PC-3 (cell line): ENCODE measurements at regions not wholly inside any gene's neighbourhood (a gene's known extent, or its start where the extent isn't known, plus 50 kb on each side); places are given as distances from the start of the nearest gene placed in this dataset.

Source experiments
- ATAC-seq: fragments of 200-7000 bp; cut with Tn5 transposase; 2 replicates; pipeline ENCODE4 v1.9.1; 2020; ENCODE audit warnings: mild to moderate bottlenecking, moderate library complexity
- BruUV-seq: library from RNA; stranded (reverse); fragments of 400-500 nt; replicated peaks from 2 replicates; lab custom pipeline; 2021; lab: Mats Ljungman, UMichigan
- CTCF ChIA-PET: fragments of 300-600 bp; sonication (Branson Sonifier 250); formaldehyde crosslinking; loops from one replicate; lab custom pipeline; 2022; ENCODE audit warnings: antibody characterized with exemption; lab: Charles Lee
- POLR2A ChIA-PET: fragments of 300-600 bp; sonication (Branson Sonifier 250); formaldehyde crosslinking; loops from one replicate; lab custom pipeline; 2022; ENCODE audit warnings: antibody characterized with exemption; ENCODE audit not compliant: unreplicated experiment; lab: Charles Lee
- DNase-seq: peaks from one replicate; pipeline ENCODE4 v3.0.0-alpha.2; 2015
- H2AFZ ChIP-seq: fragments of 300-600 bp; sonication (generic); 2 replicates; pipeline ENCODE4 v1.6.0; 2016; ENCODE audit warnings: antibody characterized with exemption, low read length
- H3F3A ChIP-seq: fragments of 300-600 bp; sonication (generic); one replicate; pipeline ENCODE4 v1.6.0; 2017; ENCODE audit warnings: antibody characterized with exemption, low read length, control low read depth, mild to moderate bottlenecking; ENCODE audit not compliant: unreplicated experiment
- H3K27ac ChIP-seq: fragments of 300-600 bp; sonication (generic); 2 replicates; pipeline ENCODE4 v1.5.1; 2016; ENCODE audit warnings: mild to moderate bottlenecking, low read length
- H3K27me3 ChIP-seq: fragments of 300-600 bp; sonication (generic); 2 replicates; pipeline ENCODE4 v1.6.1; 2016; ENCODE audit warnings: low read length, mixed read lengths
- H3K36me3 ChIP-seq: fragments of 300-600 bp; sonication (generic); 2 replicates; pipeline ENCODE4 v1.6.1; 2016; ENCODE audit warnings: low read depth, mixed run types, low read length, mixed read lengths
- H3K4me1 ChIP-seq: fragments of 300-600 bp; sonication (generic); 2 replicates; pipeline ENCODE4 v1.5.1; 2016; ENCODE audit warnings: low read length; ENCODE audit not compliant: insufficient read depth
- H3K4me2 ChIP-seq: fragments of 300-600 bp; sonication (generic); 2 replicates; pipeline ENCODE4 v1.6.0; 2016; ENCODE audit warnings: low read length
- H3K4me3 ChIP-seq: fragments of 300-600 bp; sonication (generic); 2 replicates; pipeline ENCODE4 v1.5.1; 2016; ENCODE audit warnings: mild to moderate bottlenecking, low read length, mixed read lengths
- H3K79me2 ChIP-seq: fragments of 300-600 bp; sonication (generic); 2 replicates; pipeline ENCODE4 v1.6.1; 2017; ENCODE audit warnings: low read length, mixed read lengths
- H3K9ac ChIP-seq: fragments of 300-600 bp; sonication (generic); 2 replicates; pipeline ENCODE4 v1.6.0; 2016; ENCODE audit warnings: mild to moderate bottlenecking, low read length
- H3K9me2 ChIP-seq: fragments of 300-600 bp; sonication (generic); replicated peaks from 2 replicates; pipeline ENCODE4 v1.6.1; 2016; ENCODE audit warnings: mixed run types, low read length, mixed read lengths
- H3K9me3 ChIP-seq: fragments of 300-600 bp; sonication (generic); 2 replicates; pipeline ENCODE4 v1.6.1; 2016; ENCODE audit warnings: low read length, mixed read lengths
- H4K20me1 ChIP-seq: fragments of 300-600 bp; sonication (generic); 2 replicates; pipeline ENCODE4 v1.6.1; 2016; ENCODE audit warnings: low read length, mixed read lengths
- CTCF ChIP-seq: fragments of 300-600 bp; sonication (generic); conservative IDR thresholded peaks from 2 replicates; pipeline ENCODE4 v1.5.1; 2017; ENCODE audit warnings: antibody characterized with exemption, low read depth, mild to moderate bottlenecking, low read length
- EZH2 ChIP-seq: fragments of 300-600 bp; sonication (generic); IDR thresholded peaks from one replicate; pipeline ENCODE4 v1.6.1; 2017; ENCODE audit warnings: antibody characterized with exemption, mild to moderate bottlenecking, low read length; ENCODE audit not compliant: unreplicated experiment
- EZH2phosphoT487 ChIP-seq: fragments of 300-600 bp; sonication (generic); IDR thresholded peaks from 2 replicates; pipeline ENCODE4 v1.6.1; 2018; ENCODE audit warnings: mild to moderate bottlenecking, antibody characterized with exemption, low read length, borderline replicate concordance
- intact Hi-C: fragments of 100-400 bp; cut with micrococcal nuclease; formaldehyde crosslinking; loops from 2 replicates; pipeline ENCODE4 v1.9.0; 2023

GRCh38 chr3:15942462-15942861 lies 144.7 kb upstream of the ANKRD28 start:
- no peaks in the 10 kb centered on the region for H3K9me2 ChIP-seq
- H3K27ac ChIP-seq: no peak overlapping the region
- no peak overlapping the region for H3K4me3 ChIP-seq
- no peak overlapping the region for H3K4me2 ChIP-seq
- no peaks in the 10 kb centered on the region for H3K27me3 ChIP-seq
- DNase-seq: no peak
- ChIA-PET CTCF (no interaction called here), POLR2A (no interaction called here)
- no peaks in the 10 kb centered on the region for H3F3A ChIP-seq
- no peaks in the 10 kb centered on the region for H3K79me2 ChIP-seq
- no TSS peak for BruUV-seq
- H2AFZ ChIP-seq: no peak overlapping the region
- no peak overlapping the region for H3K9ac ChIP-seq
- ATAC-seq: no peak
- no peaks in the 10 kb centered on the region for H4K20me1 ChIP-seq
- no peaks in the 10 kb centered on the region for H3K36me3 ChIP-seq
- no peaks in the 10 kb centered on the region for H3K9me3 ChIP-seq
- H3K4me1 ChIP-seq: no peaks in the 10 kb centered on the region
- intact Hi-C loops: no loop called here
- no peak for TF ChIP-seq CTCF
- no peak for TF ChIP-seq EZH2
- TF ChIP-seq EZH2phosphoT487: no peak

GRCh38 chr3:15942936-15943335 lies 145.2 kb upstream of the ANKRD28 start:
- Histone ChIP-seq H3K27me3 (no peaks in the 10 kb centered on the region), H3F3A (no peaks in the 10 kb centered on the region), H3K9ac (no peak overlapping the region), H2AFZ (no peak overlapping the region), H3K4me2 (no peak overlapping the region), H3K9me2 (no peaks in the 10 kb centered on the region), H4K20me1 (no peaks in the 10 kb centered on the region), H3K36me3 (no peaks in the 10 kb centered on the region), H3K27ac (no peak overlapping the region), H3K4me1 (no peaks in the 10 kb centered on the region), H3K79me2 (no peaks in the 10 kb centered on the region), H3K9me3 (no peaks in the 10 kb centered on the region), H3K4me3 (no peak overlapping the region)
- TF ChIP-seq CTCF (no peak), EZH2phosphoT487 (no peak), EZH2 (no peak)
- no peak for DNase-seq
- CTCF ChIA-PET: no interaction called here
- POLR2A ChIA-PET: no interaction called here
- intact Hi-C loops: no loop called here
- no peak for ATAC-seq
- no TSS peak for BruUV-seq

- CTCF ChIA-PET: no interaction called here
- Histone ChIP-seq H3K4me3 (no peak overlapping the region), H4K20me1 (no peaks in the 10 kb centered on the region)
These were observed 150.6 kb upstream of the ANKRD28 start for GRCh38 chr3:15948388-15948787.

More at GRCh38 chr3:15948388-15948787, 150.6 kb upstream of the ANKRD28 start:
- Histone ChIP-seq H3K4me1 (no peaks in the 10 kb centered on the region), H2AFZ (no peak overlapping the region), H3F3A (no peaks in the 10 kb centered on the region), H3K9me2 (no peaks in the 10 kb centered on the region), H3K79me2 (no peaks in the 10 kb centered on the region), H3K9ac (no peak overlapping the region), H3K27ac (no peak overlapping the region), H3K4me2 (no peak overlapping the region), H3K9me3 (no peaks in the 10 kb centered on the region), H3K27me3 (no peaks in the 10 kb centered on the region), H3K36me3 (no peaks in the 10 kb centered on the region)
- ATAC-seq (no peak), DNase-seq (no peak)
- POLR2A ChIA-PET: no interaction called here
- intact Hi-C loops: no loop called here
- no peak for TF ChIP-seq EZH2
- no peak for TF ChIP-seq CTCF
- no peak for TF ChIP-seq EZH2phosphoT487
- no TSS peak for BruUV-seq
